Body of pancreas (tissue), 4 donors: ENCODE measurements at regions not wholly inside any gene's neighbourhood (a gene's known extent, or its start where the extent isn't known, plus 50 kb on each side); places are given as distances from the start of the nearest gene placed in this dataset.

Experiments used
- POLR2A ChIP-seq, 3 donors: fragments of 450-650 bp; IDR thresholded peaks; one replicate each; pipeline ENCODE4 v1.6.1; 2016; ENCODE audit warnings: antibody characterized with exemption in 3 of 3, mild to moderate bottlenecking in 2 of 3
- TF ChIP-seq, protein P1 (sequence below), 7 experiments: fragments of 450-650 bp in 4 of 7; fragments of 200-600 bp in 3 of 7; sonication (generic) in 3 of 7; IDR thresholded peaks; one replicate each; pipeline ENCODE4 v1.5.1; 2016 to 2019; ENCODE audit warnings: antibody characterized with exemption in 7 of 7

DNA sequence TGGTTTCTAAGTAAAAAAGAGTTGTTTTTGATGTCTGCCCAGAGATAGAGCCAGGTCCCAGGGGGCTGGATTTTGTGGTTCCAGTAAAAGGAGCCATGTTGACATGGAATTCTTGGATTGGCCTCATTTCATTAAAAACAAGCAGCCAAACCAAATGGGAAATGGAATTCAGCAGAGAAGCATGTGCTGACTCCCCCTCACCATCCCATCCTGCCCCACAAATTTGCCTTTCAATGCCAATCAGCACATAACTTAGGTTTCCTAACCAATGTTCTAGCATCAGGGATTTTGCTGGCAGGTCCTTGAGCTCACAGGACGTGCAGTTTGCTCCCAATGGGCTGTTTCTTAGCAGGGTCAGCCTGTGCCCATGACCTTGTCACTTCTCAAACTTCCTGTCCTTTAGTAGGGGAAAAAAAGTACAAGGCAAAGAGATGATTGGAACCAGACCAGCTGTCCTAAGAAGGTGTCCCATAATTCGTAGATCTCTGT lies 101.5 kb upstream of the GADD45A start:
- TF ChIP-seq, protein P1, sequence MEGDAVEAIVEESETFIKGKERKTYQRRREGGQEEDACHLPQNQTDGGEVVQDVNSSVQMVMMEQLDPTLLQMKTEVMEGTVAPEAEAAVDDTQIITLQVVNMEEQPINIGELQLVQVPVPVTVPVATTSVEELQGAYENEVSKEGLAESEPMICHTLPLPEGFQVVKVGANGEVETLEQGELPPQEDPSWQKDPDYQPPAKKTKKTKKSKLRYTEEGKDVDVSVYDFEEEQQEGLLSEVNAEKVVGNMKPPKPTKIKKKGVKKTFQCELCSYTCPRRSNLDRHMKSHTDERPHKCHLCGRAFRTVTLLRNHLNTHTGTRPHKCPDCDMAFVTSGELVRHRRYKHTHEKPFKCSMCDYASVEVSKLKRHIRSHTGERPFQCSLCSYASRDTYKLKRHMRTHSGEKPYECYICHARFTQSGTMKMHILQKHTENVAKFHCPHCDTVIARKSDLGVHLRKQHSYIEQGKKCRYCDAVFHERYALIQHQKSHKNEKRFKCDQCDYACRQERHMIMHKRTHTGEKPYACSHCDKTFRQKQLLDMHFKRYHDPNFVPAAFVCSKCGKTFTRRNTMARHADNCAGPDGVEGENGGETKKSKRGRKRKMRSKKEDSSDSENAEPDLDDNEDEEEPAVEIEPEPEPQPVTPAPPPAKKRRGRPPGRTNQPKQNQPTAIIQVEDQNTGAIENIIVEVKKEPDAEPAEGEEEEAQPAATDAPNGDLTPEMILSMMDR (IDR thresholded peaks at IDR 0.05) = no peak
- no peak for TF ChIP-seq POLR2A (IDR thresholded peaks at IDR 0.05)
